ENCODE measurements at regions not wholly inside any gene's neighbourhood (a gene's known extent, or its start where the extent isn't known, plus 50 kb on each side); places are given as distances from the start of the nearest gene placed in this dataset.

DNA sequence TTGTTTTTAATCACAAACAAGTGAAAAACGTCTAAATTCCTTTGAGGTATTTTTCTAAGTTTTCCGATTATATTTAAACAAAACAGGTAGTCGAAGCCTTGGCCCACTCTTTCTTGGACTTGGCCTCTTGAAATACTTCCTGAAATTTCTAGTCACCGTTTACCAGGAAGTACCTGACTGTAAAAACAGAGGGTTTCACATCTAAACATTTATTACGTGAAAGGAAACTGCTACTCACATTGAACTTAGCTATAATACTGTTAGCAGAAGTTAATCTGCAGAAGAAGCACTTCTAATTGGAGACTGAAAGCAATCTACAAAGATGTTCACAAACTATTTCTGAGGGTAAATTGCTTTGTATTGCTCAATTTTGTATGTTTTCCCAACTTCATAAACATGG, 526.0 kb upstream of the ADGRL4 start:
- ChIA-PET CTCF (no interaction called here), POLR2A (no interaction called here)
- ATAC-seq (ENCODE audit: low read depth): no peak
- H3K4me1 Mint-ChIP-seq: no peaks in the 10 kb centered on the region
- peaks cover 5% of the 10 kb centered on the region for H3K9me3 Mint-ChIP-seq
- TF ChIP-seq, protein P1, sequence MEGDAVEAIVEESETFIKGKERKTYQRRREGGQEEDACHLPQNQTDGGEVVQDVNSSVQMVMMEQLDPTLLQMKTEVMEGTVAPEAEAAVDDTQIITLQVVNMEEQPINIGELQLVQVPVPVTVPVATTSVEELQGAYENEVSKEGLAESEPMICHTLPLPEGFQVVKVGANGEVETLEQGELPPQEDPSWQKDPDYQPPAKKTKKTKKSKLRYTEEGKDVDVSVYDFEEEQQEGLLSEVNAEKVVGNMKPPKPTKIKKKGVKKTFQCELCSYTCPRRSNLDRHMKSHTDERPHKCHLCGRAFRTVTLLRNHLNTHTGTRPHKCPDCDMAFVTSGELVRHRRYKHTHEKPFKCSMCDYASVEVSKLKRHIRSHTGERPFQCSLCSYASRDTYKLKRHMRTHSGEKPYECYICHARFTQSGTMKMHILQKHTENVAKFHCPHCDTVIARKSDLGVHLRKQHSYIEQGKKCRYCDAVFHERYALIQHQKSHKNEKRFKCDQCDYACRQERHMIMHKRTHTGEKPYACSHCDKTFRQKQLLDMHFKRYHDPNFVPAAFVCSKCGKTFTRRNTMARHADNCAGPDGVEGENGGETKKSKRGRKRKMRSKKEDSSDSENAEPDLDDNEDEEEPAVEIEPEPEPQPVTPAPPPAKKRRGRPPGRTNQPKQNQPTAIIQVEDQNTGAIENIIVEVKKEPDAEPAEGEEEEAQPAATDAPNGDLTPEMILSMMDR (IDR thresholded peaks at IDR 0.05): no peak
- no peak overlapping the region for H3K4me3 Mint-ChIP-seq
- intact Hi-C loops (cut with micrococcal nuclease): no loop called here
- DNase-seq: no peak
- H3K36me3 Mint-ChIP-seq (ENCODE audit: low read depth): no peaks in the 10 kb centered on the region
- no peaks in the 10 kb centered on the region for H3K27me3 Mint-ChIP-seq
- no peak overlapping the region for H3K27ac Mint-ChIP-seq

DNA sequence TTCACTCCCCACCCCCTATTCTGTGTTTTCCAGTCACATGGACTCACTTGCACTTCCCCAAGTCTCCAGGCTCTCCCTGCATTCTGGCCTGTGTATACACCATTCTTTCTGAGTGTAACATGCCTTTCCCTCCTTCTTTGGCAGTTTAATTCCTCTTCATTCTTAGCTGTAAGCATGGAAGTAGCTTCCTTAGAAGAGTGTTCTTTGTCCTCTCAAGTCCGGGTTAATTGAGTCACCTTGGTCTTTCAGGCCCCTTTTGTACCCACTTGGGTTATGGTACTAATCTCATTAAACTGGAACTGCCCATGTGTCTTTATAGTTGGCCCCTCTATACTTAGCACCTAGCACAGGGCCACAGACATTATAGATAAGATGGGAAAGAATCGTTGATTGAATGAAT, 525.3 kb upstream of the ADGRL4 start:
- ATAC-seq (ENCODE audit: low read depth) (no peak), DNase-seq (no peak)
- H3K36me3 Mint-ChIP-seq (ENCODE audit: low read depth): no peaks in the 10 kb centered on the region
- H3K27ac Mint-ChIP-seq: no peak overlapping the region
- H3K27me3 Mint-ChIP-seq: no peaks in the 10 kb centered on the region
- H3K4me3 Mint-ChIP-seq: no peak overlapping the region
- ChIA-PET CTCF (no interaction called here), POLR2A (no interaction called here)
- intact Hi-C loops (cut with micrococcal nuclease): no loop called here
- TF ChIP-seq, protein P1 (IDR thresholded peaks at IDR 0.05): no peak
- peaks cover 5% of the 10 kb centered on the region for H3K9me3 Mint-ChIP-seq
- no peaks in the 10 kb centered on the region for H3K4me1 Mint-ChIP-seq

DNA sequence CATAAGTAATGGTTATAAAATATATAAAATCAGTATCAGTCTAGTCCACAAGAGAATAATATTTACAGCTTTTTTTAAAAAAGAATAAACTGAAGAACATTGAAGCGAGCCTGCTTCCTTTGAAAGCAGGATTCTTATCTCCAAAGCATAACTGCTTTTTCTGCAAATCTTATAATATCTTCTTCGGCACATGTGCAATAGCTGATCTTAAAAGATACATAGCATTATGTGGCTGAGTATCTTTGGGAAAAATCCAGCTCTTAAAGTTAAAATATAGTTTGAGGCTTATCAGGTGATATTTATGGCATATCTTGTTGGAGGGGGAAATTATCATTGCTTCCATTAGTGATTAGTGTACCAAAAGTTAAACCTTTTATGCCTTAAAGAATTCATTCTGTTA, 523.9 kb upstream of the ADGRL4 start:
- TF ChIP-seq, protein P1 (IDR thresholded peaks at IDR 0.05): no peak
- CTCF ChIA-PET: no interaction called here

DNA sequence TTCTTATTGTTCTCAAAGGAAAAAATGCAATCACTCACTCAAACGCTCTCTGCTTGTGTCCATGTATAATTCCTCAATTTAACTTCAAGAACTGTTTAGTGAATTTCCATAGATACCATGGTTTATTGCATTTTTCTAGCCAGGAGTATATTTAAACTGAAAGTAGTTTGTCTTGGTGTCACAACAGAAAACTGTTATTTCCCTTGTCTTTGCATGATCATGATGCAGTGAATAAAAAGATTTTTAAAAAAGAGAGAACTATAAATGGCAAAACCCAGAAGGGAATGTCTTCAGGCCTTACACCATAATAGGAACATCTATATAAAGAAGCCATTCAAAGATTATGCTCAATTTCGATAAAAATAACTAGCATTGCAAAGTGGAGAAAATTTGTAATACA, 523.5 kb upstream of the ADGRL4 start:
- no peak overlapping the region for H3K27ac Mint-ChIP-seq
- ChIA-PET POLR2A (no interaction called here), CTCF (no interaction called here)
- H3K36me3 Mint-ChIP-seq (ENCODE audit: low read depth): no peaks in the 10 kb centered on the region
- peaks cover 5% of the 10 kb centered on the region for H3K9me3 Mint-ChIP-seq
- H3K4me3 Mint-ChIP-seq: no peak overlapping the region
- DNase-seq (no peak), ATAC-seq (ENCODE audit: low read depth) (no peak)
- TF ChIP-seq, protein P1 (IDR thresholded peaks at IDR 0.05): no peak
- no peaks in the 10 kb centered on the region for H3K4me1 Mint-ChIP-seq
- intact Hi-C loops (cut with micrococcal nuclease): no loop called here
- no peaks in the 10 kb centered on the region for H3K27me3 Mint-ChIP-seq

More for the DNA sequence above, 523.9 kb upstream of the ADGRL4 start:
- intact Hi-C loops (cut with micrococcal nuclease): no loop called here
- POLR2A ChIA-PET: no interaction called here
- peaks cover 5% of the 10 kb centered on the region for H3K9me3 Mint-ChIP-seq
- no peaks in the 10 kb centered on the region for H3K36me3 Mint-ChIP-seq (ENCODE audit: low read depth)
- no peak for DNase-seq
- H3K27ac Mint-ChIP-seq: no peak overlapping the region
- no peaks in the 10 kb centered on the region for H3K4me1 Mint-ChIP-seq
- no peak for ATAC-seq (ENCODE audit: low read depth)
- H3K27me3 Mint-ChIP-seq: no peaks in the 10 kb centered on the region
- no peak overlapping the region for H3K4me3 Mint-ChIP-seq

DNA sequence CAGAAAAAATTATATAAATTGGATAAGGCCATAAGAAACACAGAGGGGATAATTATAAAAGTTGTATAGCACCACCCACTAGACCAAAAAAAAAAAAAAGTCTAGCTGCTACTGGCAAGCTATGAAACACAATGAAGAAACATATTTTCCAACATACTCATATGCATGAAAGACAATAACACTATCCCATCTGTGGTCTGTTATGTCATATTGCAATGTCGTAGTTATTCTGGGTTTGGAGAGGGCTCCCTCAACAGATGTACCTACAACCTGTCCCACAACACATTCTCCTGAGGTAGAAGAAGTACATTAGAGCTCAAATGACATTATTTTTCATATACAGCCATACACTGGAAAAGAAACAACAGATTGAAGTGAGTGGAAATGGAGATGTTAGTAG, 517.6 kb upstream of the ADGRL4 start:
- no peaks in the 10 kb centered on the region for H3K4me1 Mint-ChIP-seq
- intact Hi-C loops (cut with micrococcal nuclease): no loop called here
- no peak for DNase-seq
- H3K9me3 Mint-ChIP-seq: no peaks in the 10 kb centered on the region
- ChIA-PET CTCF (no interaction called here), POLR2A (no interaction called here)
- no peaks in the 10 kb centered on the region for H3K27me3 Mint-ChIP-seq
- TF ChIP-seq, protein P1 (IDR thresholded peaks at IDR 0.05): no peak
- no peak for ATAC-seq (ENCODE audit: low read depth)
- no peak overlapping the region for H3K27ac Mint-ChIP-seq
- no peak overlapping the region for H3K4me3 Mint-ChIP-seq
- H3K36me3 Mint-ChIP-seq (ENCODE audit: low read depth): no peaks in the 10 kb centered on the region
